CD4-positive, alpha-beta T cell treated with Interleukin-2 at 100 ng/mL for 4 hours (primary cell): ENCODE measurements at regions not wholly inside any gene's neighbourhood (a gene's known extent, or its start where the extent isn't known, plus 50 kb on each side); places are given as distances from the start of the nearest gene placed in this dataset.

ENCODE experiments used
- DNase-seq: peaks from one replicate; pipeline ENCODE4 v3.0.0-alpha.2; 2020; ENCODE audit warnings: low spot score

GRCh38 chr18:10388373-10388772 is 66.1 kb upstream of the APCDD1 start:
- DNase-seq = no peak

- no peak for DNase-seq
These were observed 62.9 kb upstream of the APCDD1 start for GRCh38 chr18:10391506-10391905.

- DNase-seq = no peak
These were observed 57.4 kb upstream of the APCDD1 start for GRCh38 chr18:10397004-10397403.

GRCh38 chr18:10398571-10398970 is 55.9 kb upstream of the APCDD1 start:
- DNase-seq = no peak

GRCh38 chr18:10399465-10399864 is 55.0 kb upstream of the APCDD1 start:
- DNase-seq = no peak

- no peak for DNase-seq
These were observed 53.7 kb upstream of the APCDD1 start for GRCh38 chr18:10400534-10401307.

- DNase-seq = no peak
These were observed 52.9 kb upstream of the APCDD1 start for GRCh38 chr18:10401521-10401920.

GRCh38 chr18:10401930-10402329 is 52.5 kb upstream of the APCDD1 start:
- no peak for DNase-seq

GRCh38 chr18:10402871-10403559 is 51.4 kb upstream of the APCDD1 start:
- no peak for DNase-seq

- no peak for DNase-seq
These were observed 50.7 kb upstream of the APCDD1 start for GRCh38 chr18:10403708-10404107.

- DNase-seq = no peak
These were observed 50.3 kb upstream of the APCDD1 start for GRCh38 chr18:10404168-10404567.
